Mammary epithelial cell (primary cell): ENCODE measurements at regions not wholly inside any gene's neighbourhood (a gene's known extent, or its start where the extent isn't known, plus 50 kb on each side); places are given as distances from the start of the nearest gene placed in this dataset.

ENCODE experiments used
- CTCF ChIP-seq, 2 donors: IDR thresholded peaks in 1 of 2; conservative IDR thresholded peaks in 1 of 2; 2 replicates each; pipeline ENCODE4 v1.5.1; 2011 to 2012; ENCODE audit warnings: inconsistent platforms in 2 of 2, low read length in 2 of 2, mild to moderate bottlenecking in 2 of 2, control low read depth in 1 of 2, low read depth in 1 of 2; ENCODE audit not compliant: insufficient read depth in 1 of 2; ENCODE audit errors: extremely low read depth in 1 of 2
- EZH2 ChIP-seq: IDR thresholded peaks from 2 replicates; pipeline ENCODE4 v1.6.1; 2012; ENCODE audit warnings: low read length, inconsistent platforms, borderline replicate concordance

- no peak for TF ChIP-seq CTCF (conservative IDR thresholded peaks at IDR 0.05 in 1 of 2, IDR thresholded peaks at IDR 0.05 in 1 of 2; ENCODE audit: extremely low read depth in 1 of 2, insufficient read depth in 1 of 2, low read depth in 1 of 2, low read length in 2 of 2)
- no peak for TF ChIP-seq EZH2
Measured at GRCh38 chr2:144102386-144102785, 417.5 kb downstream of the ZEB2 start.
